Neural cell (in vitro differentiated cells): ENCODE measurements at regions not wholly inside any gene's neighbourhood (a gene's known extent, or its start where the extent isn't known, plus 50 kb on each side); places are given as distances from the start of the nearest gene placed in this dataset.

Experiments used
- H2AFZ ChIP-seq: fragments of 200-600, 300-800 bp; sonication (generic), shearing (Covaris generic); 2 replicates; pipeline ENCODE4 v1.6.0; 2014; ENCODE audit warnings: low read depth, mild to moderate bottlenecking, antibody characterized with exemption, low read length, moderate library complexity
- H3F3A ChIP-seq: fragments of 200-600 bp; shearing (Covaris generic); 2 replicates; pipeline ENCODE4 v1.6.1; 2016; ENCODE audit warnings: mild to moderate bottlenecking, moderate library complexity, mixed read lengths, antibody characterized with exemption, low read length; ENCODE audit not compliant: insufficient read depth, poor library complexity, severe bottlenecking
- H3K27ac ChIP-seq: fragments of 200-600, 300-800 bp; sonication (generic), shearing (Covaris generic); 2 replicates; pipeline ENCODE4 v1.5.1; 2014; ENCODE audit warnings: mild to moderate bottlenecking, low read length, moderate library complexity
- H3K27me3 ChIP-seq: fragments of 300-800, 200-600 bp; sonication (generic), shearing (Covaris generic); 2 replicates; pipeline ENCODE4 v1.6.0; 2014; ENCODE audit warnings: mild to moderate bottlenecking, low read depth, low read length, moderate library complexity; ENCODE audit not compliant: insufficient read depth
- H3K36me3 ChIP-seq: fragments of 300-800, 200-600 bp; sonication (generic), shearing (Covaris generic); 2 replicates; pipeline ENCODE4 v1.5.1; 2014; ENCODE audit warnings: mild to moderate bottlenecking, antibody characterized with exemption, low read length, moderate library complexity; ENCODE audit not compliant: insufficient read depth
- H3K4me2 ChIP-seq: fragments of 300-800, 200-600 bp; sonication (generic), shearing (Covaris generic); 2 replicates; pipeline ENCODE4 v1.6.0; 2014; ENCODE audit warnings: mild to moderate bottlenecking, low read length
- H3K4me3 ChIP-seq: fragments of 300-800, 200-600 bp; sonication (generic), shearing (Covaris generic); 2 replicates; pipeline ENCODE4 v1.5.1; 2014; ENCODE audit warnings: mild to moderate bottlenecking, low read length, moderate library complexity
- H3K79me2 ChIP-seq: fragments of 200-600 bp; shearing (Covaris generic); replicated peaks from 2 replicates; pipeline ENCODE4 v1.6.0; 2014; ENCODE audit warnings: mild to moderate bottlenecking, low read length, moderate library complexity; ENCODE audit not compliant: insufficient read depth
- H3K9ac ChIP-seq: fragments of 300-800, 200-600 bp; sonication (generic), shearing (Covaris generic); 2 replicates; pipeline ENCODE4 v1.6.1; 2016; ENCODE audit warnings: mild to moderate bottlenecking, low read length, mixed read lengths
- H3K9me2 ChIP-seq: fragments of 200-600 bp; shearing (Covaris generic); 2 replicates; pipeline ENCODE4 v1.6.1; 2016; ENCODE audit warnings: mild to moderate bottlenecking, low read length, mixed read lengths; ENCODE audit not compliant: insufficient read depth
- H3K9me3 ChIP-seq: fragments of 200-600, 300-800 bp; sonication (generic), shearing (Covaris generic); 2 replicates; pipeline ENCODE4 v1.6.1; 2016; ENCODE audit warnings: mild to moderate bottlenecking, mixed run types, low read length, moderate library complexity, mixed read lengths
- H4K20me1 ChIP-seq: fragments of 200-600 bp; shearing (Covaris generic); 2 replicates; pipeline ENCODE4 v1.6.1; 2016; ENCODE audit warnings: mild to moderate bottlenecking, mixed run types; ENCODE audit not compliant: insufficient read depth
- EP300 ChIP-seq: fragments of 450-650 bp; conservative IDR thresholded peaks from 2 replicates; pipeline ENCODE4 v1.6.1; 2014; ENCODE audit warnings: antibody characterized with exemption, mild to moderate bottlenecking, moderate library complexity; ENCODE audit not compliant: poor library complexity, severe bottlenecking
- EZH2 ChIP-seq: fragments of 200-600, 300-800 bp; shearing (Covaris generic), sonication (generic); IDR thresholded peaks from 2 replicates; pipeline ENCODE4 v1.6.1; 2014; ENCODE audit warnings: antibody characterized with exemption, low read length, borderline replicate concordance, mild to moderate bottlenecking; ENCODE audit not compliant: insufficient read depth, poor library complexity, severe bottlenecking
- MXI1 ChIP-seq: fragments of 450-650 bp; conservative IDR thresholded peaks from 2 replicates; pipeline ENCODE4 v1.6.1; 2014; ENCODE audit warnings: antibody characterized with exemption, mild to moderate bottlenecking; ENCODE audit not compliant: poor library complexity, severe bottlenecking
- POLR2AphosphoS5 ChIP-seq: IDR thresholded peaks from 2 replicates; pipeline ENCODE4 v1.6.1; 2012
- RAD21 ChIP-seq: fragments of 450-650 bp; conservative IDR thresholded peaks from 2 replicates; pipeline ENCODE4 v1.6.1; 2014; ENCODE audit warnings: antibody characterized with exemption, mild to moderate bottlenecking, moderate library complexity
- SMC3 ChIP-seq: fragments of 450-650 bp; conservative IDR thresholded peaks from 2 replicates; pipeline ENCODE4 v1.6.1; 2014; ENCODE audit warnings: antibody characterized with exemption, mild to moderate bottlenecking, moderate library complexity; ENCODE audit not compliant: poor library complexity
- TAF1 ChIP-seq: IDR thresholded peaks from 2 replicates; pipeline ENCODE4 v1.6.1; 2012; ENCODE audit warnings: low read depth
- TF ChIP-seq, protein P1 (sequence below): fragments of 450-650 bp; IDR thresholded peaks from 2 replicates; pipeline ENCODE4 v1.5.1; 2014; ENCODE audit warnings: antibody characterized with exemption, mild to moderate bottlenecking, moderate library complexity; ENCODE audit not compliant: poor library complexity, severe bottlenecking
- TF ChIP-seq, protein P2 (sequence below): IDR thresholded peaks from 2 replicates; pipeline ENCODE4 v1.6.1; 2012; ENCODE audit warnings: borderline replicate concordance

DNA sequence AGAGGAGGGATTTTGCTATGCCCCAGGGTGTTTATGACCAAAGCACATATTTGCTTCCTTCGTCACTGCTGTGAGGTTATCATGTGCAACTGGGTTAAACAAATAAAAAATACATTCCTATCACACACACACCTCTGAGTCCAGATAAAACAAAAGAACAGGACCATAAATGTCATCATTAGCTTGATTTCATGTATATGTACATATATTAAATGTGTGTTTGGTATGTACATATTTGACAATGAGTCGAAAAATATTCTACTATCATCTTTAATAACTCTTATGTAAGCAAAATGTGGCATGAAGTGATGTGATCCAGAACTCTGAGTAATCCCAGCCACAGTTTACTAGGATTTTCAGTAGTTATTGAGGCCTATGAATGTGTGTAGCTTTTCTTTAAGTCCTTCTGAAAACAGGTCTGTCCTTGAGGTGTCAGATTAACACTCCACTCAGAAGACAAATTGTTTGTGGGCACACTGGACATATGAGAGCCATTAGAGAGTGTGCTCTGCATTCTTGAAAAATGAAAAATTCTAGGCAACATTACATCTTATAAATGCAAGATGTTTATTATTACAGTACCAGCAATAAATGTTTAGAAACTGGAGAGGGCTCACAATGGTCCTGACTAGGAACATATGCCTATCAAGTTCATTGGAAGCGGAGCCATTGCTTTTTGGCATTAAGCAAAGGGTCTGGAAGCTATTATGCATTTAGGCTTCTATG, 335.1 kb upstream of the SEMA3A start:
- Histone ChIP-seq H3F3A (no peaks in the 10 kb centered on the region), H3K27ac (no peak overlapping the region), H3K27me3 (no peaks in the 10 kb centered on the region), H3K9me3 (no peaks in the 10 kb centered on the region), H4K20me1 (no peaks in the 10 kb centered on the region), H3K79me2 (no peaks in the 10 kb centered on the region), H3K4me2 (no peak overlapping the region), H3K9ac (no peak overlapping the region), H3K9me2 (no peaks in the 10 kb centered on the region), H2AFZ (no peak overlapping the region), H3K36me3 (no peaks in the 10 kb centered on the region), H3K4me3 (no peak overlapping the region)
- TF ChIP-seq TAF1, result no peak
- no peak for TF ChIP-seq SMC3
- TF ChIP-seq, protein P1, sequence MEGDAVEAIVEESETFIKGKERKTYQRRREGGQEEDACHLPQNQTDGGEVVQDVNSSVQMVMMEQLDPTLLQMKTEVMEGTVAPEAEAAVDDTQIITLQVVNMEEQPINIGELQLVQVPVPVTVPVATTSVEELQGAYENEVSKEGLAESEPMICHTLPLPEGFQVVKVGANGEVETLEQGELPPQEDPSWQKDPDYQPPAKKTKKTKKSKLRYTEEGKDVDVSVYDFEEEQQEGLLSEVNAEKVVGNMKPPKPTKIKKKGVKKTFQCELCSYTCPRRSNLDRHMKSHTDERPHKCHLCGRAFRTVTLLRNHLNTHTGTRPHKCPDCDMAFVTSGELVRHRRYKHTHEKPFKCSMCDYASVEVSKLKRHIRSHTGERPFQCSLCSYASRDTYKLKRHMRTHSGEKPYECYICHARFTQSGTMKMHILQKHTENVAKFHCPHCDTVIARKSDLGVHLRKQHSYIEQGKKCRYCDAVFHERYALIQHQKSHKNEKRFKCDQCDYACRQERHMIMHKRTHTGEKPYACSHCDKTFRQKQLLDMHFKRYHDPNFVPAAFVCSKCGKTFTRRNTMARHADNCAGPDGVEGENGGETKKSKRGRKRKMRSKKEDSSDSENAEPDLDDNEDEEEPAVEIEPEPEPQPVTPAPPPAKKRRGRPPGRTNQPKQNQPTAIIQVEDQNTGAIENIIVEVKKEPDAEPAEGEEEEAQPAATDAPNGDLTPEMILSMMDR, result no peak
- TF ChIP-seq, protein P2, sequence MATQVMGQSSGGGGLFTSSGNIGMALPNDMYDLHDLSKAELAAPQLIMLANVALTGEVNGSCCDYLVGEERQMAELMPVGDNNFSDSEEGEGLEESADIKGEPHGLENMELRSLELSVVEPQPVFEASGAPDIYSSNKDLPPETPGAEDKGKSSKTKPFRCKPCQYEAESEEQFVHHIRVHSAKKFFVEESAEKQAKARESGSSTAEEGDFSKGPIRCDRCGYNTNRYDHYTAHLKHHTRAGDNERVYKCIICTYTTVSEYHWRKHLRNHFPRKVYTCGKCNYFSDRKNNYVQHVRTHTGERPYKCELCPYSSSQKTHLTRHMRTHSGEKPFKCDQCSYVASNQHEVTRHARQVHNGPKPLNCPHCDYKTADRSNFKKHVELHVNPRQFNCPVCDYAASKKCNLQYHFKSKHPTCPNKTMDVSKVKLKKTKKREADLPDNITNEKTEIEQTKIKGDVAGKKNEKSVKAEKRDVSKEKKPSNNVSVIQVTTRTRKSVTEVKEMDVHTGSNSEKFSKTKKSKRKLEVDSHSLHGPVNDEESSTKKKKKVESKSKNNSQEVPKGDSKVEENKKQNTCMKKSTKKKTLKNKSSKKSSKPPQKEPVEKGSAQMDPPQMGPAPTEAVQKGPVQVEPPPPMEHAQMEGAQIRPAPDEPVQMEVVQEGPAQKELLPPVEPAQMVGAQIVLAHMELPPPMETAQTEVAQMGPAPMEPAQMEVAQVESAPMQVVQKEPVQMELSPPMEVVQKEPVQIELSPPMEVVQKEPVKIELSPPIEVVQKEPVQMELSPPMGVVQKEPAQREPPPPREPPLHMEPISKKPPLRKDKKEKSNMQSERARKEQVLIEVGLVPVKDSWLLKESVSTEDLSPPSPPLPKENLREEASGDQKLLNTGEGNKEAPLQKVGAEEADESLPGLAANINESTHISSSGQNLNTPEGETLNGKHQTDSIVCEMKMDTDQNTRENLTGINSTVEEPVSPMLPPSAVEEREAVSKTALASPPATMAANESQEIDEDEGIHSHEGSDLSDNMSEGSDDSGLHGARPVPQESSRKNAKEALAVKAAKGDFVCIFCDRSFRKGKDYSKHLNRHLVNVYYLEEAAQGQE, result no peak
- TF ChIP-seq EZH2, result no peak
- no peak for TF ChIP-seq MXI1
- TF ChIP-seq POLR2AphosphoS5, result no peak
- TF ChIP-seq RAD21, result no peak
- no peak for TF ChIP-seq EP300

GRCh38 chr7:84528756-84529479, 334.3 kb upstream of the SEMA3A start:
- H3K4me2 ChIP-seq, result no peak overlapping the region
- H3K9me2 ChIP-seq, result no peaks in the 10 kb centered on the region
- no peak overlapping the region for H3K27ac ChIP-seq
- TF ChIP-seq TAF1 (no peak), POLR2AphosphoS5 (no peak), EZH2 (no peak), EP300 (no peak), RAD21 (no peak), MXI1 (no peak), SMC3 (no peak)
- TF ChIP-seq, protein P1, result no peak
- TF ChIP-seq, protein P2, result no peak
- H3K79me2 ChIP-seq, result no peaks in the 10 kb centered on the region
- H3K4me3 ChIP-seq, result no peak overlapping the region
- no peak overlapping the region for H3K9ac ChIP-seq
- no peaks in the 10 kb centered on the region for H3K9me3 ChIP-seq
- no peaks in the 10 kb centered on the region for H4K20me1 ChIP-seq
- H3K36me3 ChIP-seq, result no peaks in the 10 kb centered on the region
- no peaks in the 10 kb centered on the region for H3K27me3 ChIP-seq
- no peak overlapping the region for H2AFZ ChIP-seq
- H3F3A ChIP-seq, result no peaks in the 10 kb centered on the region
